NCI-H69 (cell line): ENCODE measurements at regions not wholly inside any gene's neighbourhood (a gene's known extent, or its start where the extent isn't known, plus 50 kb on each side); places are given as distances from the start of the nearest gene placed in this dataset.

ENCODE experiments used
- DNase-seq: peaks from one replicate; lab custom pipeline; 2025; lab: John Stamatoyannopoulos, UW

DNA sequence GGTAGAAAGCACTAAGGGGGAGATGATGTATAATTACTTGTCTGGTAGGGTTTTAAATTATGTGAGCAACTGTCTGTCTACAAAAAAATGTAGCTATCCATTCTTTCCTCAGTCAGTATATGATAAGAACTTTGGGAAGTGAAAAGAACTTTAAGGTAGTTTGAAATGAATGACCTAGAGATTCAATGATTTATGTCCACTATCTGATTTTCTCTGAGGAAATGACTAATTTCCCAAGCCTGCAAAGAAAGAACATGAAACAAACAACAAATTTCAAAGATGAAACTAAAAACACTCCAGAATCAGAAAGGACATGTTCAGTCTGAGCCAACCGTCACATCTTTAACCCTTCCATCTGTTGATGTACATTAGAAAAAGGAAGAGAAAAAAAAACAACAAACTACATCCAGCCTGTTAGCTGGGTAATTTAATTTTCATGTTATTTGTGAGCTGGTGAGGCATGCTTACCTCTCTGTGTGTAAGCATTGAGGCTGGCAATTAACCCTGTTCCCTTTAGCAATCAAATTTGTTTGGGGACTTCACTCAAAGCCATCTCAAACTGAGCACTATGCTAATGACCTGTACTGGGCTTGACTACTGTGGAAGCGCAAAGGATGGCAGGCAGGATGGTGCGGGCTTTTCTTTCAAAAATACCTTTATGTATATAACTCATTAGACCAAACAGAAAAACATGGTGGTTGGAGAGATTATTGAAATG, 220.1 kb downstream of the TUSC7 start:
- DNase-seq = no peak

- no peak for DNase-seq
Observed at GRCh38 chr3:116930786-116931185, 221.2 kb downstream of the TUSC7 start.

DNA sequence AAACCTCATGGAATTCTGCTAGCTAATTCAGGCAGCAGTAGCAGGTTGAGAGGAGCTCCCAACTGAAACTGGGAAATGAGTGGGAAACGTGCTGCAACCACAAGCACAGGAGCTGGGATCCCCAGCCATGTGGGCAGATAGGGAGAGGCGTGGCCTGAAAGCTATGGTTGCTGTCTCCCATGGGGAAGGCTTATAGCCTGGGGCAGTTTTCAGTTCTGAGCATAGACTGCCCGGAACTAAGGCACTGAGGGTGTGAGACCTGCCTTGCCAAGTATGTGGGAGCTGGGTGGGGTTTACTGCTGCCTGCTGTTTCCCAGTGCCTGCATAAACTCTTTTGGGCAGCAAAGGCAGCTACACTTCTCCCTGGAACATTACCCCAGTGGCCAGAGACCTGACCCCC, 229.5 kb downstream of the TUSC7 start:
- DNase-seq = peak; percentile 44

DNA sequence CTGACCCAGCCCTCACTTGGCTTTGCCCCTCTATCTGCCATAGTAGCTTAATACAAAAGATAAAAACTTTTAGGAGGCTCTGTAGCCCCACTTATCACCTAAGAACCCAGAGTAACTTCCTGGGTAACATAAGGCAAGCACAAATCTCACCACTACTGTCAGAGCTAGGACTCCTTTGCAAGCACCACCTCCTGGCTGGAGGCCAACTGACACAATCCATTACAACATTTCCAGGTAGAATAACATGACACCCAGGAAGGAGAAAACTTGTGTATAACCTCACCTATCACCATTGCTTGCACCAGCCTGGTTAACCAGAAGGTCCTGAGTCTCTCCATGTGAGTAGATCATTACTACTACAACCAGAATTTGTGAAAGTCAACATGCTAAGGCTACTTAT, 230.0 kb downstream of the TUSC7 start:
- DNase-seq = no peak

DNA sequence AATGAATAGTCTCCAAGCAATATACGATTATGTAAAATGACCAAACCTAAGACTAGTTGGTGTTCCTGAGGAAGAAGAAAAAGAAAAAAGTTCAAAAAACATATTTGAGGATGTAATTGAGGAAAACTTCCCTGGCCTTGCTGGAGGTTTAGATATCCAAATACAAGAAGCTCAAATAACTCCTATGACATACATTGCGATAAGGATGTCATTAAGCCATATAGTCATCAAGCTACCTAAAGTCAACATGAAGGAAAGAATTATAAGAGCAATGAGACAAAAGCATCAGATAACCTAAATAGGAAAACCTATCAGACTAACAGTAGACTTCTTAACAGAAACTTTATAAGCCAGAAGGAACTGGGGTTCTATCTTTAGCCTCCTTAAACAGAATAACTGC, 231.1 kb downstream of the TUSC7 start:
- no peak for DNase-seq

DNA sequence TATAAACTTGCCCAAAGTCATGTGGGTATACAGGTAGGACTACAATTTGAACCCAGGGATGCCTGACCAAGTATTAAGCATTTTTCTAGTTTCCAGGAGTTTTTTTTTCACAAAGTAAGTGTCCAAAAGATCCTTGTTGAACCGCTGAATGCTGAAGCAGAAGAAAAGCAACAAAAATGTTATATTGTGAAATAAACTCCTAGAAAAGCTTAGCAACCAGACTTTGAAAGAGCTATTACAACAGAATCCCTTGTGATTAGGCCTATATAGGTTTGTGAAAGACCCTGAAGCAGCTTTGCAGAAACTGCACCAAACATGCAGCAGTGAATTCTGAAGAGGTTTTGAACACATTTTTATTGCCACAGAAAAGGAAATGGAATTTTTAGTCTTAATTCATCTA, 236.8 kb downstream of the TUSC7 start:
- DNase-seq = no peak

DNA sequence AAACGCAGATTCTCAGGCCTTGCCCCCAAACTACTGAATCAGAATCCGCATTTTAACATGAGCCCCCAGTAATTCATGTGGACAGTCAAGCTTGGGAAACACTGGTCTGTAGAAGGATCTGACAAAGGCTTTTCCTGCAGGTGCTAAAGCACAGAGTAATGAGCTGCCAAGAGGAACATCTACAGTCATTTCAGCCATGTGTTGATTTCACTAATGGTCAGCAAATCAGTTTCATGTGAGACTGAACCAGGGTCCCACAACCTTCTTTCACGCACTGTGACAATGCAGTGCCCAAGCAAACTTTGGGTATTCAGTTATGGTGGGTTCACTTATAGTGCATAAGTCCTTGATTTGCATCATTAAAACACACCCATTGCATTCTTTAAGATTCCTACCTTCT, 237.6 kb downstream of the TUSC7 start:
- no peak for DNase-seq

DNA sequence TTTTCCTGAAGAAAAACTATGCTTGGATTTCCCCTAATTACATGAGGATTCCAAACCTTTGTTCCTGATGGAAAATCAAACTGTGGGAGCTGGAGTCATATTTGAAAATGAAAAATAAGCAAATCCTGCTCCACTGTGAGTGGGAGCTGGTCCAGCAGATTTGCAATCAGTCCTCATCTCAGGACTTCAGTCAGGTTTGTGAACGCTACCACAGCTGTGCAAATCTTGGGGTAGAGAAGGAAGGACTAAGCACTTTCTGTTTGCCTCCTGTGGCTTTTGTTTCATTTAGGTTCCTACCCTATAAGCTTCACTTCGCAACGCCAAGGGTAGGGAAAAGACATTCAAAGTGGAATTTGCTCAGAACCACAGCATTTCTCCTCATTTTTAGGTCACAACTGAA, 238.2 kb downstream of the TUSC7 start:
- no peak for DNase-seq

DNA sequence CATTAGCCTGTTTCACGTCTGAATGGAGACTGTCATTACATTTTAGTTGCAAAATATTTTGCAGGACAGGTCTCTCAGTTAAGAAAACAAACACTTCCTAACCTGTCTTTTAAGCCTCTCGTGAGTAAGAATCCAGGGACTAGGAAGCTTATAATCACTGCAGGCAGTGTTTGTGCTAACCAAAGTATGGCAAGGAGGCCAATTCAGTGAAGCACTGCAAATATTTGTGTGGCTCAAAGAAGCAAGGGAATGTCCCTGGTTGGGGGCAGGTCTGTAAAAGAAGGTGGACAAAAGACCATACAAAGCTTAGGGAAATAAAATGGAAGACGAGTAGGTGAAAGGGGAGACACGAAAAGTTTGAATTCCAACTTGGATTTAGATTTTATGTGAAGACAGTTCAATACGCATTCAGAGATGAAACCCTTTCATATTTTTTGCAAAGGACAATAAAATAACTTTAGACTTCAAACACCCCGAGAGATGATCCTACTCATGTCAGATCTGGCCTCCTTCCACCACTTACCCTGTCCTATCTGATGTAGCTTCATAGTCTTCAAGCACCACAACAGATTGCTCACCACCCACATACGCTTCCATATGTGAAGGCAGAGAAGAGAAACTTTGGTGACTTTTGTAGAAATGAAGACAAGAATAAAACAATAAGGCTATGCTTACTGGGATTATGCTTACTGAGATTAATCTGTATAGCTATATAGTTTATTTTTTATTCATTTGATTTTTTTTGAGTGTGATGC, 240.9 kb downstream of the TUSC7 start:
- DNase-seq = no peak

DNA sequence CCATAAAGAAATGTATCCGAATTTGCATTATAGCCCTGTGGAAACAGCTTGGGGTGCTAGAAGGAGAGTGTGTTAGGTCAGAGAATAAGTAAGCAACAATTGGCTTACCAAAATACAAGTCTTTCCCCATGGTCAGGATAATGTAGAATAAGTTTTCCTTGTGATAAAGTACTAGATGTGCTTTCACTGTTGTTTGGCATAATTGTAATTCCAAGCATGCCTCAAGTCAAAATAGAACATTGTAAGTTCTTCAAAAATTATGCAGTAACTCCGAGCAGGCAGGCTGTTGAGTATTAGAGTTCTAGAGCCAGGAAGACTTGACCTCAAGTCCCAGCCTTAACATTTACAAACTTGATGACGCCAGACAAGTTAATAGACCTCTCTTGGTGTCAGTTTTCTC, 242.0 kb downstream of the TUSC7 start:
- no peak for DNase-seq

GRCh38 chr3:116958291-116958690, 248.7 kb downstream of the TUSC7 start:
- no peak for DNase-seq

DNA sequence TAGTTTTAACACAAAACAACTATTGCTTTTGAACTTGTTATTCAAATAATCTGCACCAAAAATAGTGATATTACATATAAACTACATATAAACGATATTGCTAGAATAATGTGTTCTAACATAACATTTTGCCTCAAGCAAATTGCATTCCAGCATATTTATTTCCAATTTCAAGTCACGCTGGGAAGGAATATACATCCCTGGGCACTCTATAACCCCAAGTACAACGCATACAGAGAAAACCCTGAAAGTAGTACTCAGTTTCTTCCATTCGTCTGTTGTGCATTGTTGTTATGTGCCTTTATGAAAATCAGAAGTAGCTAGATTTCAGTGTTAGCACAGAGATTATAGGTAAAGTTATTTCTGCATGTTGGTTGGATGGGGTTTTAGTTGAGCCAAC, 251.5 kb downstream of the TUSC7 start:
- DNase-seq = no peak

DNA sequence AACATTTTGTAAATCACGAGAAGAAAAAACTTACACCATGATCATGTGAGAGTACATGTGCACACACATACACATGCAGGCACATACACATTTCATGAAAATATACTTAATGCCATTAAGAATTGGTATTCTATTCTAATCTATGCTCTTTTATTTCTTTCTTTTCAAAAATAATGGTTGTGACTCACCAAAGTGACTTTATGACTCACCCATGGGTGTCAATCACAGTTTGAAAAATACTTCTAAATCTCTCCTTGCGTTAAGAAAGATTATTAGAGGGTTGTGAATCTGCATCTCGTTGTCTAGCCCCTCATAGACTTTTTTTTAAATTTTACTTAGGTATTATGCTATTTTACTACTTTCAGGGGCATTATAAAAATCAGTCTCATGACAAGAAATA, 254.2 kb downstream of the TUSC7 start:
- DNase-seq = no peak

GRCh38 chr3:116966649-116967048, 257.1 kb downstream of the TUSC7 start:
- DNase-seq = no peak

- DNase-seq = no peak
Observed at GRCh38 chr3:116969135-116969534, 259.6 kb downstream of the TUSC7 start.

GRCh38 chr3:116969646-116970045, 260.1 kb downstream of the TUSC7 start:
- DNase-seq = no peak

DNA sequence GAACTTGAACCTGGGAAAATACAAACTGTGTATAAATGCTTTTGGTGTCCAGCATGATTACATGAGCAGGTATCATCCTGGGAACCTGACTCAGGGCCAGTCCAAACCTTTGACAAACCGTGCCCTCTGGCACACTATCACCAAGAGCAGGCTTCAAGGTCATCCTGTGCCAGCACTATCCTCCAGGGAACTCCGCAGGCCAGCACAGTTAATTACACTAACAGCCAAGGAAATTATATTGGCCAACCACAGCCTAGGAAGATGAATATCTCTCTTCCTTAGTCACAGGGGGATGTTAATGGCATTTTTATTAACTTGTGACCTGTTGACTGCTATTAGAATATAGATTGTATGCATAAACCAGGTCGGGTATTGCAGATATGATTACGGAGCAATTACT, 262.0 kb downstream of the TUSC7 start:
- DNase-seq = peak; percentile 48

- no peak for DNase-seq
Observed at GRCh38 chr3:116974702-116975101, 265.1 kb downstream of the TUSC7 start.

DNA sequence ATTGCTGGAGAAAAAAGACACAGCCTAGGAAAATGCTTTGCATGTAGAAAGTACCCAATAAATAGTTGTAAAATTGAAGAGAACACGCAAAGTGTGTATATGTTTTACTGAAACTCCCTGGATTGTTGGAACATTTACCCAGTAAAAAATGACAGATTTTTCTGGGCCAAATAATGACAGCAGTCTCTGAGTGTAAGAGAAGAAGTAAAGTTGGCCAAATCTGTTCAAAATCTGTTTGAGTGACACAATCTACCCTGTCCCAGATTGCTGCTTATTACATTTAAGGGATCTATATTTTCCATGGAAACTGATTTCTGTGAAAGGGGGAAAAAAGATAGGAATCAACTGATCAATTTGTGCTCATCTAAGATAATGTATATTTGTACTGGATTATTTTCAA, 267.9 kb downstream of the TUSC7 start:
- DNase-seq = no peak

DNA sequence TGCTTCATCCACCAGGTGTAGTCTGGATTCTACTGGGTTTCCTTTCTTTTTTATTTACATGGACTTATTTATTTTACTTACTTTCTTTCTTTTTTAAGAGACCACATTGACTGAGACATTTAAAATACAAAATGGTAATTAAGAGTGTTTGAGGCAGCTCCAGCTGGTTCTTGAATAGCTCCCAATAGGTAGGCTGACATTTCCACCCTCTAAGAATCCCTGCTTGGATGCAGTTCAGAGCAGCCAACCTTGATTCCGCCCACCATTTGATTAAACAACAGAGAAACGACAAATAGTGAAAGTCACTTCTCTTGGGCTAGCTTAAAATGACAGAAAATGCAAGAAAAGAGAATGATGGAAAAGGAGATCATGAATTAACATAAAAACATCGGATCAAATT, 270.5 kb downstream of the TUSC7 start:
- DNase-seq = peak; percentile 45

- no peak for DNase-seq
Observed at GRCh38 chr3:116981089-116981488, 271.5 kb downstream of the TUSC7 start.

DNA sequence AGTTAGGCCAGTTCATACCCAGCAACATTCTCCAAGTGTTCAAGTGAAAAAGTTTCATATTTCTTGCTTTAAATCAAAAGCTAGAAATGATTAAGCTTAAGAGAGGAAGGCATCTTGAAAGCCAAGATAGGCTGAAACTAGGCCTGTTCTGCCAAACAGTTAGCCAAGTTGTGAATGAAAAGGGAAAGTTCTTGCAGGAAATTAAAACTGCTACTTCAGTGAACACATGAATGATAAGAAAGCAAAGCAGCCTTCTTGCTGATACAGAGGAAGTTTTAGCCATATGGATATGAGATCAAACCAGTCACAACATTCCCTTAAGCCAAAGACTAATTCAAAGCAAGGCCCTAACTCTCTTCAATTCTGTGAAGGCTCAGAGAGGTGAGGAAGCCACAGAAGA, 274.7 kb downstream of the TUSC7 start:
- no peak for DNase-seq

GRCh38 chr3:116994351-116994879, 284.8 kb downstream of the TUSC7 start:
- no peak for DNase-seq

- no peak for DNase-seq
Observed at GRCh38 chr3:117003501-117003900, 293.9 kb downstream of the TUSC7 start.
